Ishikawa (cell line): ENCODE measurements at regions not wholly inside any gene's neighbourhood (a gene's known extent, or its start where the extent isn't known, plus 50 kb on each side); places are given as distances from the start of the nearest gene placed in this dataset.

Experiments used
- CEBPB ChIP-seq: IDR thresholded peaks from 2 replicates; pipeline ENCODE4 v1.6.1; 2012
- CREB1 ChIP-seq: IDR thresholded peaks from 2 replicates; pipeline ENCODE4 v1.6.1; 2012; ENCODE audit warnings: low read depth
- EGR1 ChIP-seq: IDR thresholded peaks from 2 replicates; pipeline ENCODE4 v1.6.1; 2012
- EP300 ChIP-seq: IDR thresholded peaks from 2 replicates; pipeline ENCODE4 v1.6.1; 2012; ENCODE audit warnings: borderline replicate concordance
- FOXM1 ChIP-seq: IDR thresholded peaks from 2 replicates; pipeline ENCODE4 v1.6.1; 2012; ENCODE audit warnings: low read depth, borderline replicate concordance
- MAX ChIP-seq: IDR thresholded peaks from 2 replicates; pipeline ENCODE4 v1.6.1; 2012
- NFIC ChIP-seq: IDR thresholded peaks from 2 replicates; pipeline ENCODE4 v1.6.1; 2012
- RAD21 ChIP-seq: IDR thresholded peaks from 2 replicates; pipeline ENCODE4 v1.6.1; 2012; ENCODE audit warnings: low read depth
- REST ChIP-seq: IDR thresholded peaks from 2 replicates; pipeline ENCODE4 v1.6.1; 2012; ENCODE audit warnings: low read depth, mild to moderate bottlenecking
- TAF1 ChIP-seq: IDR thresholded peaks from 2 replicates; pipeline ENCODE4 v1.6.1; 2012; ENCODE audit warnings: low read depth, mild to moderate bottlenecking
- TCF12 ChIP-seq: IDR thresholded peaks from 2 replicates; pipeline ENCODE4 v1.6.1; 2012; ENCODE audit warnings: low read depth
- TEAD4 ChIP-seq: IDR thresholded peaks from 2 replicates; pipeline ENCODE4 v1.6.1; 2012
- USF1 ChIP-seq: IDR thresholded peaks from 2 replicates; pipeline ENCODE4 v1.6.1; 2012
- YY1 ChIP-seq: IDR thresholded peaks from 2 replicates; pipeline ENCODE4 v1.6.1; 2012; ENCODE audit warnings: low read depth
- ZBTB7A ChIP-seq: IDR thresholded peaks from 2 replicates; pipeline ENCODE4 v1.6.1; 2012; ENCODE audit warnings: low read depth

- TF ChIP-seq ZBTB7A (no peak), MAX (no peak), RAD21 (no peak), CEBPB (no peak), CREB1 (no peak), REST (no peak), FOXM1 (no peak), YY1 (no peak), USF1 (no peak), EGR1 (no peak), NFIC (no peak), TAF1 (no peak), TEAD4 (no peak)
Measured at GRCh38 chr12:93311827-93312226, 65.9 kb upstream of the NUDT4 start.

DNA sequence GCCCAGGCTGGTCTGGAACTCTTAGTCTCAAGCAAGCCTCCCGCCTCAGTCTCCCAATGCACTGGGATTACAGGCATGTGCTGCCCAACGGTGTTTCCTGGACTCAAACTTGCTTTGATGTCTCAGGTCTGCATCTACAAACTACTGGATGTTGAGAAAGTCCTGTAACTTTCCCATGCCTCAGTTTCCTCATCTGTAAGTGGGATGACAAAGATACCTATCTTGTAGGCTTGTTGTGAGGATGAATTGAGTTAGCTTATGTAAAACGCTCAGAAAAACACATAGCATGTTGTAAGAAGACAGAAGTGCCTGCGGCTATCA lies 63.6 kb upstream of the NUDT4 start:
- TF ChIP-seq FOXM1: no peak
- TF ChIP-seq REST: no peak
- TF ChIP-seq EP300: no peak
- no peak for TF ChIP-seq NFIC

- no peak for TF ChIP-seq TEAD4
- TF ChIP-seq REST: no peak
- no peak for TF ChIP-seq ZBTB7A
- no peak for TF ChIP-seq EGR1
Measured at GRCh38 chr12:93315385-93315906, 62.3 kb upstream of the NUDT4 start.

GRCh38 chr12:93315907-93316622 lies 61.7 kb upstream of the NUDT4 start:
- TF ChIP-seq FOXM1 (no peak), CREB1 (no peak), USF1 (no peak), TAF1 (no peak), MAX (no peak), YY1 (no peak), TEAD4 (no peak), TCF12 (no peak), REST (no peak), ZBTB7A (no peak), RAD21 (no peak), EGR1 (no peak), EP300 (no peak), CEBPB (no peak), NFIC (no peak)
